ENCODE measurements at regions not wholly inside any gene's neighbourhood (a gene's known extent, or its start where the extent isn't known, plus 50 kb on each side); places are given as distances from the start of the nearest gene placed in this dataset.

GRCh38 chr5:65068410-65068809 is 299.7 kb downstream of the CWC27 start:
- no peaks in the 10 kb centered on the region for H3K27me3 ChIP-seq (ENCODE audit: control insufficient read depth, insufficient read depth, low read length)
- DNase-seq (ENCODE audit: low read depth) (no peak), FAIRE-seq (no peak)
- H3K36me3 ChIP-seq (ENCODE audit: control insufficient read depth, insufficient read depth, low read length) = no peaks in the 10 kb centered on the region
- no peak overlapping the region for H3K4me3 ChIP-seq (ENCODE audit: low read depth, low read length)
- no peak for TF ChIP-seq CTCF (IDR thresholded peaks at IDR 0.05; ENCODE audit: insufficient read depth, low read length, severe bottlenecking)

GRCh38 chr5:65070026-65070425 is 301.3 kb downstream of the CWC27 start:
- Histone ChIP-seq H3K36me3 (ENCODE audit: control insufficient read depth, insufficient read depth, low read length) (no peaks in the 10 kb centered on the region), H3K27me3 (ENCODE audit: control insufficient read depth, insufficient read depth, low read length) (no peaks in the 10 kb centered on the region), H3K4me3 (ENCODE audit: low read depth, low read length) (no peak overlapping the region)
- no peak for TF ChIP-seq CTCF (IDR thresholded peaks at IDR 0.05; ENCODE audit: insufficient read depth, low read length, severe bottlenecking)
- DNase-seq (ENCODE audit: low read depth) (no peak), FAIRE-seq (no peak)

DNA sequence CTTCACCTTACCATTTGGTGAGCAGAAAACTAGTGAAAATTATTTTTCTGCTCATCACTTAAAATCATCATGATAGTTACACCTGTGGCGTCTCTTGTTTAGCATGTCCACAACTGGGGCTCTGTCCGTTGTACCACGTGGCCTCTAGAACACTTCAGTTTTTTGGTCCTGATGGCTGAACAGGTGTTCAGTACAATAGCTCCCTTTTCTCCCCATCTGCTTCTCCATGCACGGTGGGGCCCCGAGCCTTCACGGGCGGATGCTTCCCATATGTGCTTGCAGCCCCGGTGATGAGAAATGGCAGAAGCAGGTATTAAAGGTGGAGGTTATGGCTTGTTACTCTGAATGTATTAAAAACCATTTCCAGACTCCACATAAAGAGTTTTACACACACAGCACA is 304.1 kb downstream of the CWC27 start:
- no peak for DNase-seq (ENCODE audit: low read depth)
- H3K27me3 ChIP-seq (ENCODE audit: control insufficient read depth, insufficient read depth, low read length) = no peaks in the 10 kb centered on the region
- no peak overlapping the region for H3K4me3 ChIP-seq (ENCODE audit: low read depth, low read length)
- H3K36me3 ChIP-seq (ENCODE audit: control insufficient read depth, insufficient read depth, low read length) = no peaks in the 10 kb centered on the region
- no peak for FAIRE-seq
- no peak for TF ChIP-seq CTCF (IDR thresholded peaks at IDR 0.05; ENCODE audit: insufficient read depth, low read length, severe bottlenecking)

DNA sequence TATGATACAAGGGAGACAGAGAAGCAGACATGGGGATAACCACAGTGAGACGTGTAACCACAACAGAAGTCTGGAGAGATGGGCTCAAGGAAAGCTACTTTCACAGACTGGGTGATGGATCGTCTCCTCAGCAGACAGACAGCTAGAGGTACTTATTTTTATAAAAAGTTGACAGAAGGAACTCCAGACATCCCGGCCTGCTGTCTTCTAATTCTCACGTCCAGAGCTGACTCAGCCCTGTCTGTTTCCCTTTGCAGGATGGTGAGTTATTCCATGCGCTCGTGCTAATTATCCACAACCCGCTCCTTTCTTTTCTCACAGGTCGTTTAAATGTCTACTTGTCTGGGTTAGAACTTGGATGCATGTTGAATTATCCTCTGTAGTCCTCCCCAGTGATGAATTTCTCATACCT is 304.5 kb downstream of the CWC27 start:
- no peak for DNase-seq (ENCODE audit: low read depth)

DNA sequence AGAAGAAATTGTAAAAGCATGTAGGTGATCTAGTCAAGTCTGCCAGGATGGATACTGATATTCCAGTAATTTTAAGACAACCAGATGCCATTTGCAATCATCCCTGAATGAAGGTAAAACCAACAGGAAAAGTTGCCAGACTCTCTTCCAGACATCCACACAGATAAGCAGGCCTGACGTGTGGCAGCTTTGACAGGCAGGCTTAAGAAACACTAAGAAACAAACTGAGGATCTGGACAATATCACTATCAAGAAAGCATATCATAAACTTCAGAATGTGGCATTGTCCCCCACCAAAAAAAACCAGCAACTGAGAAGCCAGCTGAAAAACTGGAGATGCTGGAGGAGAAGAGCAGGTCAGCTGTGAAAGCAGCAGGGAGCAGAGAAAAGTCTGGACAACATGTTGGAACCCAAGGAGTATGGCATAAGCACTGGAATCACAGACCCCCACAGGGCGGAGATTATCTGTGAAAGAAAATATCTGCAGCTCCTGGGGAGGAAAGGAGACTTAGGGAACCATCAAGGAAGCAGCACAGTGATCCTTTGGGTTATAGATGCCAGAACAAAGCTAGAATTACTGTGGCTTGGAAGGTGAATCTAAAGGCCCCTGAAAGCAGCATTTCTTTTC is 307.0 kb downstream of the CWC27 start:
- no peak overlapping the region for H3K4me3 ChIP-seq (ENCODE audit: low read depth, low read length)
- no peak for TF ChIP-seq CTCF (IDR thresholded peaks at IDR 0.05; ENCODE audit: insufficient read depth, low read length, severe bottlenecking)
- H3K36me3 ChIP-seq (ENCODE audit: control insufficient read depth, insufficient read depth, low read length) = no peaks in the 10 kb centered on the region
- no peaks in the 10 kb centered on the region for H3K27me3 ChIP-seq (ENCODE audit: control insufficient read depth, insufficient read depth, low read length)
- no peak for FAIRE-seq
- DNase-seq (ENCODE audit: low read depth) = no peak

More for the DNA sequence above, 304.5 kb downstream of the CWC27 start:
- H3K36me3 ChIP-seq (ENCODE audit: control insufficient read depth, insufficient read depth, low read length) = no peaks in the 10 kb centered on the region
- no peak overlapping the region for H3K4me3 ChIP-seq (ENCODE audit: low read depth, low read length)
- no peaks in the 10 kb centered on the region for H3K27me3 ChIP-seq (ENCODE audit: control insufficient read depth, insufficient read depth, low read length)
- TF ChIP-seq CTCF (IDR thresholded peaks at IDR 0.05; ENCODE audit: insufficient read depth, low read length, severe bottlenecking) = no peak
- no peak for FAIRE-seq

DNA sequence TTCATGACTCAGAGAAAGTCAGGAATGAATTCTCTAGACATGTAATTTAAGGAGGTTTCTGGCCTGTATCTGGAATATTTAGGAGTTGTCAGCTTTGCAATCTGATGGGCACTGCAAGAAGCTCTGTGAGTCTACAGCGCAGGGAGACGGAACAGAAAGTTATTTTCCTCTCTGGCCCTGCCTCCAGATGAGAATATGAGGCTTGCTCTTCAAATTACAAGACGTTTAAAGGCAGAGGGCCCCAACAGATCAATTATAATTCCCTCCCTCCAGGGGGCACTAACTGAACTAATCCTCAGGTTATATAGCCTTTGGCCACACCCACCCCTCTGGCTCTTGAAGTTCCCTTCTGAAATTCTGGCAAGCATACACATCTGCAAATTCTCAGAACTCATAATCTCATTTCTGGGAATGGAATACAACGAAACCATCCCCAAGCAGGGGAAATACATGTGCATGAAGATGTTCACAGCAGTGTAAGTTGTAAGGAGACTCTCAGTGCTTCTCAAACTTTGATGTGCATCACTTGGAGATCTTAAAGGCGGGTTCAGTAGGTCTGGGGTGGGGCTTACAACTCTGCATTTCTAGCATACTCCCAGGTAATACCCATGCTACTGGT is 307.6 kb downstream of the CWC27 start:
- Histone ChIP-seq H3K4me3 (ENCODE audit: low read depth, low read length) (no peak overlapping the region), H3K36me3 (ENCODE audit: control insufficient read depth, insufficient read depth, low read length) (no peaks in the 10 kb centered on the region), H3K27me3 (ENCODE audit: control insufficient read depth, insufficient read depth, low read length) (no peaks in the 10 kb centered on the region)
- peak; percentile 8 for TF ChIP-seq CTCF (IDR thresholded peaks at IDR 0.05; ENCODE audit: insufficient read depth, low read length, severe bottlenecking)
- DNase-seq (ENCODE audit: low read depth) (peak; percentile 56), FAIRE-seq (no peak)

All from bronchial epithelial cell (primary cell).